ENCODE measurements at regions not wholly inside any gene's neighbourhood (a gene's known extent, or its start where the extent isn't known, plus 50 kb on each side); places are given as distances from the start of the nearest gene placed in this dataset.

DNA sequence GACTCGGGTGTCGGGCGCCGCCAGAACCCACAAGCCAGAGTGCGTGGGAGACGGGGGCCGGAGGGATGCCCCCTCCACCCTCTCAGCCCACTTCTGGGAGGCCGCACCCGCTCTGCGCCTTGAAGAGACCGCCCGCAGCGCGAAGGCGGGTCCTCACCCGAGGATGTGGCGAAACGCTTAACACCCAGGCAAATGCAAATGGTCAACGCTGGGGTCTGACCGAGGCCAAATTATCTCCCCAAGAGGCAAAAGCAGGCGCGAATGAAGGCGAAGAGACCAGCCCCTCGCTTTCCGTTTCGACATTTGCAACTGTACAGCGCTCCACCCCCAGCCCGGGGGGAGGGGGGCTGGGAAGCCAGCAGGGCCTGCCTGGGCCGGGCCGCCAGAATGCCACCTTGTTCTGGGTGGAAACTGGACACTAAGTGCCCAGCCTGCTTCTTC lies 137.7 kb upstream of the ZIC3 start:
- Histone ChIP-seq H3K36me3 (no peaks in the 10 kb centered on the region), H3K27ac (no peak overlapping the region), H3K9me3 (no peaks in the 10 kb centered on the region), H3K4me1 (ENCODE audit: insufficient read depth) (no peaks in the 10 kb centered on the region), H3K27me3 (no peaks in the 10 kb centered on the region), H3K4me3 (peak overlapping the region; percentile 36)
- intact Hi-C loops (cut with DNase I): no loop called here
- no peak for DNase-seq
- TF ChIP-seq, protein P1, sequence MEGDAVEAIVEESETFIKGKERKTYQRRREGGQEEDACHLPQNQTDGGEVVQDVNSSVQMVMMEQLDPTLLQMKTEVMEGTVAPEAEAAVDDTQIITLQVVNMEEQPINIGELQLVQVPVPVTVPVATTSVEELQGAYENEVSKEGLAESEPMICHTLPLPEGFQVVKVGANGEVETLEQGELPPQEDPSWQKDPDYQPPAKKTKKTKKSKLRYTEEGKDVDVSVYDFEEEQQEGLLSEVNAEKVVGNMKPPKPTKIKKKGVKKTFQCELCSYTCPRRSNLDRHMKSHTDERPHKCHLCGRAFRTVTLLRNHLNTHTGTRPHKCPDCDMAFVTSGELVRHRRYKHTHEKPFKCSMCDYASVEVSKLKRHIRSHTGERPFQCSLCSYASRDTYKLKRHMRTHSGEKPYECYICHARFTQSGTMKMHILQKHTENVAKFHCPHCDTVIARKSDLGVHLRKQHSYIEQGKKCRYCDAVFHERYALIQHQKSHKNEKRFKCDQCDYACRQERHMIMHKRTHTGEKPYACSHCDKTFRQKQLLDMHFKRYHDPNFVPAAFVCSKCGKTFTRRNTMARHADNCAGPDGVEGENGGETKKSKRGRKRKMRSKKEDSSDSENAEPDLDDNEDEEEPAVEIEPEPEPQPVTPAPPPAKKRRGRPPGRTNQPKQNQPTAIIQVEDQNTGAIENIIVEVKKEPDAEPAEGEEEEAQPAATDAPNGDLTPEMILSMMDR (IDR thresholded peaks at IDR 0.05): no peak
- TF ChIP-seq POLR2A (IDR thresholded peaks at IDR 0.05): no peak
- no peak for TF ChIP-seq EP300 (IDR thresholded peaks at IDR 0.05)
- WGBS, 3 donors: 23 to 31% (median 25%) methylated on average over 30 of the region's 30 CpGs

DNA sequence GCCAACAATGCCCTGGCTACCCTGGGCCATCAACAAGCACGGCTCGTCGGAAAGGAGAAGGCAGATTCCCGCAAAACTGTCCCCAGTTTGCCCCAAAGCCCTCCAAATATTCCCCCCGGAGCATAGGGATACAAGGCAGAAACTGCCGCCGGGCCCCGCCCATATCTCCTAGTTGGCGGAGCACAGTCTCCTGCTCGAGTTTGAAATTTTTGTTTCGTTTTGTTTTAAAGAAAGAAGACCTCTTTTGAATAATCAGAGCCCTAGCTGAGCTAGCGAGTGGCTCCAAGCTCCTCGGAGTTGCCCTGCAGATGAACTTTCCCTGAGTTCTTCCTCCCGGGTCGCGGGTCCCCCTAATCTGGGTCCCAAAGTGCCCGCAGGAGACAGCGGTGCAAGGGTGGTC lies 138.1 kb upstream of the ZIC3 start:
- WGBS, 3 donors: 23 to 28% (median 27%) methylated on average over 18 of the region's 18 CpGs
- H3K4me3 ChIP-seq: peak overlapping the region; percentile 36
- no peaks in the 10 kb centered on the region for H3K36me3 ChIP-seq
- no peaks in the 10 kb centered on the region for H3K4me1 ChIP-seq (ENCODE audit: insufficient read depth)
- H3K27me3 ChIP-seq: no peaks in the 10 kb centered on the region
- no peak overlapping the region for H3K27ac ChIP-seq
- H3K9me3 ChIP-seq: no peaks in the 10 kb centered on the region
- no peak for DNase-seq
- intact Hi-C loops (cut with DNase I): no loop called here
- TF ChIP-seq, protein P1 (IDR thresholded peaks at IDR 0.05): no peak
- no peak for TF ChIP-seq EP300 (IDR thresholded peaks at IDR 0.05)
- no peak for TF ChIP-seq POLR2A (IDR thresholded peaks at IDR 0.05)

DNA sequence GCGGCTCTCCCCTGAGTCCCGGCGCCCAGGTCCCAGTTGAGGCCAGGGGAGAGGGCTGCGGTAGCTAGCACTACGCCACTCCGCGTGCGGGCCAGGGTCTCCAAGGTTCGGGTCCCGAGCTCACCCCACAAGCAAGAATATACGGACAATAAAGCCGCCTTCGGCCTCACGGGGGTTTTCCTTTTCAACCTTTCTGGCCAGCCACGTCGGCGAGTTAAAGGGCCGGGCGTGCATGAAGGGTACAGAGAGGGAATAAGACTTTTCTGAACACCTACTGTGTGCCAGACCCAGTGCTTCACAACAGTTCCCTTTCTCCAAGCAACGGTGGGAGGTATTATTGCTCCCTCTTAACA lies 138.5 kb upstream of the ZIC3 start:
- no peaks in the 10 kb centered on the region for H3K36me3 ChIP-seq
- 30 to 35% (median 32%) methylated on average over 20 of the region's 20 CpGs for WGBS, 3 donors
- DNase-seq: no peak
- H3K4me3 ChIP-seq: peak overlapping the region; percentile 36
- no peaks in the 10 kb centered on the region for H3K9me3 ChIP-seq
- no peaks in the 10 kb centered on the region for H3K4me1 ChIP-seq (ENCODE audit: insufficient read depth)
- TF ChIP-seq POLR2A (IDR thresholded peaks at IDR 0.05) (no peak), EP300 (IDR thresholded peaks at IDR 0.05) (no peak)
- TF ChIP-seq, protein P1 (IDR thresholded peaks at IDR 0.05): no peak
- intact Hi-C loops (cut with DNase I): no loop called here
- H3K27ac ChIP-seq: no peak overlapping the region
- H3K27me3 ChIP-seq: no peaks in the 10 kb centered on the region

DNA sequence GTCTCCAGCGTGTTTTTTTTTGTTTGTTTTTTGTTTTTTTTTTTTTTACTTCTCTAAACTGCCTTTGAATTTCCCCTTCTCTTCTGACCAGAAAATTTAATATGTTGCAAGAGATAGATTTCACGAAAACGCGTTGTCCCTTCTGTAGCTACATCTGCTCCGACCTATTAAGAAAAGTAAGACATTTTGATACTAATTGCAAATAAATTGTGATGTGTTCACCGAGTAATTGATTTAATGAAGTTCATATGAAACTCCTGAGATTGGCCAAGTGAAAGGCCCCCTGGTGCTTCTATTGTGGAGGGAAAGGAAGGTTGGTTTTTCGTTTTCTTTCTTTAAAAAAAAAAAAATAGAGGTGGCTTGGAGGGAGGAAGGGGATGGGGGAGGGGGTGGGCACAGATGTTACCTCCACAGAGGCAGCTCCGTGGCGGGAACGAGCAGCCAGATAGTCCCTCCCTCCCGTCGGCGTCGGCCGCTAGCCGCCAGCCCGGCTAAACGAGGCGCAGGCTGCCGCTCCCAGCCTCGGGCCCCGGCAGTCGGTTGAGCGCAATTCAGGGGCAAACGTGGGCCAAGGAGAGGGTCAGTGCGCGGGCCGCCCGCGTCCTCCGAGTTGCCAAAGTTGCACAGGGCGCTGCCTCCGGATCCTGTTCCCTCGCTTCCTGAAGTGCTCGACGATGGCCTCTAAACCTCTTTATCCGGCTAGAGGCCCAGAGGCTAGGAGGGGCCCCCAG lies 139.1 kb upstream of the ZIC3 start:
- H3K27ac ChIP-seq: no peak overlapping the region
- TF ChIP-seq, protein P1 (IDR thresholded peaks at IDR 0.05): no peak
- TF ChIP-seq POLR2A (IDR thresholded peaks at IDR 0.05): no peak
- no peak for TF ChIP-seq EP300 (IDR thresholded peaks at IDR 0.05)
- H3K4me3 ChIP-seq: no peak overlapping the region
- no peaks in the 10 kb centered on the region for H3K4me1 ChIP-seq (ENCODE audit: insufficient read depth)
- H3K9me3 ChIP-seq: no peaks in the 10 kb centered on the region
- intact Hi-C loops (cut with DNase I): no loop called here
- H3K27me3 ChIP-seq: no peaks in the 10 kb centered on the region
- no peaks in the 10 kb centered on the region for H3K36me3 ChIP-seq
- DNase-seq: no peak
- WGBS, 3 donors: 25 to 35% (median 35%) methylated on average over 37 of the region's 37 CpGs

Measured in ovary (tissue), 7 donors.